Heart left ventricle (tissue), 16 donors: ENCODE measurements at regions not wholly inside any gene's neighbourhood (a gene's known extent, or its start where the extent isn't known, plus 50 kb on each side); places are given as distances from the start of the nearest gene placed in this dataset.
"Not testable (repeated sequence)": the region's sequence is repeated elsewhere in the genome, so short reads cannot be mapped to it uniquely, and the experiment has no call there.

ENCODE experiments used
- ATAC-seq, 4 donors: fragments of 200-7000 bp; cut with Tn5 transposase; one replicate each; pipeline ENCODE4 v1.9.1; 2020 to 2022; ENCODE audit warnings: moderate library complexity in 4 of 4, mild to moderate bottlenecking in 3 of 4, moderate number of reproducible peaks in 1 of 4
- DNase-seq, 5 donors: peaks; one replicate each; pipeline ENCODE4 v3.0.0-alpha.2; 2020
- H3K27ac ChIP-seq, 12 donors: fragments of 200-600 bp; sonication (generic) in 4 of 12; one replicate each; pipeline versions ENCODE4 v1.5.0 to v1.8.0; 2016 to 2022; ENCODE audit warnings: mild to moderate bottlenecking in 2 of 12
- H3K27me3 ChIP-seq, 9 donors: fragments of 200-600 bp; sonication (generic) in 2 of 9; one replicate each; pipeline versions ENCODE4 v1.5.1 to v1.8.0; 2016 to 2022; ENCODE audit warnings: mild to moderate bottlenecking in 3 of 9
- H3K36me3 ChIP-seq, 9 donors: fragments of 200-600 bp; sonication (generic) in 2 of 9; one replicate each; pipeline versions ENCODE4 v1.5.0 to v1.8.0; 2018 to 2022; ENCODE audit warnings: mild to moderate bottlenecking in 2 of 9
- H3K4me1 ChIP-seq, 12 donors: fragments of 200-600 bp; sonication (generic) in 4 of 12; one replicate each; pipeline versions ENCODE4 v1.5.0 to v1.8.0; 2016 to 2022; ENCODE audit warnings: mild to moderate bottlenecking in 3 of 12
- H3K4me3 ChIP-seq, 12 donors: fragments of 200-600 bp; sonication (generic) in 4 of 12; one replicate each; pipeline versions ENCODE4 v1.5.0 to v1.8.0; 2017 to 2022; ENCODE audit warnings: mild to moderate bottlenecking in 9 of 12, moderate library complexity in 4 of 12
- H3K9me3 ChIP-seq, 12 donors: fragments of 200-600 bp; sonication (generic) in 4 of 12; one replicate each; pipeline versions ENCODE4 v1.5.0 to v1.8.0; 2016 to 2022; ENCODE audit warnings: mild to moderate bottlenecking in 1 of 12
- CTCF ChIP-seq, 12 donors: fragments of 200-600 bp; sonication (generic) in 4 of 12; IDR thresholded peaks; one replicate each; pipeline versions ENCODE4 v1.5.0 to v1.8.0; 2018 to 2022; ENCODE audit warnings: antibody characterized with exemption in 12 of 12, mild to moderate bottlenecking in 5 of 12
- POLR2A ChIP-seq, 2 donors: fragments of 450-650 bp; IDR thresholded peaks; one replicate each; pipeline ENCODE4 v1.6.1; 2017; ENCODE audit warnings: antibody characterized with exemption in 2 of 2, mild to moderate bottlenecking in 2 of 2, moderate library complexity in 2 of 2
- WGBS, 4 donors: extraction: QIAGEN DNeasy Blood & Tissue Kit in 2 of 4; methylation state at CpG; one replicate each; pipeline versions ENCODE4 v1.1.5 to v1.1.7; 2013 to 2018; 5-methylcytosine and 5-hydroxymethylcytosine counted together
- intact Hi-C, 10 donors: fragments of 100-400 bp; cut with DNase I; formaldehyde crosslinking; loops; one replicate each; pipeline versions ENCODE4 v1.11.1 to v1.14.2; 2022
- donor health status: ischemic (EF 13 %, LVEDD 7.1; RV severe dilation, severe dysfunction).
- donor health status: healthy with polysubstance abuse.
- donor health status: DM: no; HTN: yes; CAD: no.
- donor health status: DM: no; HTN: no; CAD: no.
- donor health status: ischemic (EF 25% LVEDD 6.9; RV normal size, moderate dysfunction).
- donor health status: ischemic (EF 25% LVEDD 5.7; RV mildly dilated, moderate dysfunction).
- donor health status: healthy.
- donor health status: DM: yes; HTN: yes; CAD: no.
- donor health status: ischemic (EF 35%, LVEDD 5.7; RV mildly dilated, moderate dysfunction).
- donor health status: nonischemic (EF 11% LVEDD 7.7; RV severe dilation, severe dysfunction).
- donor health status: DM: yes; HTN: yes; CAD: no.
- donor health status: PGD.
- donor health status: ischemic (EF 29% LVEDD 5.4; RV normal size, mild dysfunction).
- donor health status: nonischemic (EF 23%, LVEDD 6.1; RV moderate dilation, normal function).

GRCh38 chr21:30033441-30033840 lies 93.6 kb upstream of the GRIK1 start:
- H3K9me3 ChIP-seq = peaks cover 0 to 3% (median 0%) of the 10 kb centered on the region in 12 donors
- no peaks in the 10 kb centered on the region for H3K4me1 ChIP-seq
- intact Hi-C loops = no loop called here
- DNase-seq = no peak
- H3K36me3 ChIP-seq = no peaks in the 10 kb centered on the region
- H3K27ac ChIP-seq = no peak overlapping the region
- TF ChIP-seq CTCF (IDR thresholded peaks at IDR 0.05) (no peak), POLR2A (IDR thresholded peaks at IDR 0.05) (no peak)
- 91 to 95% (median 92%) methylated on average over 12 of the region's 12 CpGs for WGBS, 4 donors
- H3K27me3 ChIP-seq = no peaks in the 10 kb centered on the region
- no peak for ATAC-seq
- H3K4me3 ChIP-seq = no peak overlapping the region

GRCh38 chr21:30030416-30030815 lies 90.6 kb upstream of the GRIK1 start:
- H3K4me1 ChIP-seq = no peaks in the 10 kb centered on the region
- H3K9me3 ChIP-seq = peaks cover 0 to 3% (median 0%) of the 10 kb centered on the region in 12 donors
- TF ChIP-seq CTCF (IDR thresholded peaks at IDR 0.05) (no peak), POLR2A (IDR thresholded peaks at IDR 0.05) (no peak)
- H3K36me3 ChIP-seq = no peaks in the 10 kb centered on the region
- H3K4me3 ChIP-seq = no peak overlapping the region
- peaks cover 0 to 5% (median 0%) of the 10 kb centered on the region in 9 donors for H3K27me3 ChIP-seq
- intact Hi-C loops = no loop called here
- no peak overlapping the region for H3K27ac ChIP-seq
- WGBS, 4 donors = 58 to 78% (median 67%) methylated on average over 6 of the region's 6 CpGs
- DNase-seq (no peak), ATAC-seq (no peak)

GRCh38 chr21:30028537-30028936 lies 88.7 kb upstream of the GRIK1 start:
- 55 to 80% (median 72%) methylated on average over 2 of the region's 2 CpGs for WGBS, 4 donors
- H3K4me3 ChIP-seq = no peak overlapping the region
- intact Hi-C loops = no loop called here
- peaks cover 0 to 5% (median 0%) of the 10 kb centered on the region in 9 donors for H3K27me3 ChIP-seq
- H3K36me3 ChIP-seq = no peaks in the 10 kb centered on the region
- H3K4me1 ChIP-seq = no peaks in the 10 kb centered on the region
- DNase-seq = no peak
- no peak overlapping the region for H3K27ac ChIP-seq
- H3K9me3 ChIP-seq = peaks cover 0 to 3% (median 0%) of the 10 kb centered on the region in 12 donors
- ATAC-seq = no peak
- TF ChIP-seq CTCF (IDR thresholded peaks at IDR 0.05) = no peak
- TF ChIP-seq POLR2A (IDR thresholded peaks at IDR 0.05) = no peak

GRCh38 chr21:30027986-30028385 lies 88.2 kb upstream of the GRIK1 start:
- no peak overlapping the region for H3K27ac ChIP-seq
- 60 to 74% (median 64%) methylated on average over 6 of the region's 6 CpGs for WGBS, 4 donors
- intact Hi-C loops = no loop called here

GRCh38 chr21:30023056-30023455 lies 83.3 kb upstream of the GRIK1 start:
- H3K4me3 ChIP-seq, ATAC-seq, H3K27me3 ChIP-seq, H3K27ac ChIP-seq, H3K4me1 ChIP-seq, DNase-seq, H3K36me3 ChIP-seq, H3K9me3 ChIP-seq: not testable (repeated sequence)
- 66 to 84% (median 75%) methylated on average over 11 of the region's 11 CpGs for WGBS, 4 donors
- intact Hi-C loops = loop anchor here in 1 of 10 donors (5.0 kb wide), 1 partner anchor 286 kb away; no protein-coding TSS in a partner anchor

More at GRCh38 chr21:30027986-30028385, 88.2 kb upstream of the GRIK1 start:
- DNase-seq (no peak), ATAC-seq (no peak)
- no peaks in the 10 kb centered on the region for H3K9me3 ChIP-seq
- no peak overlapping the region for H3K4me3 ChIP-seq
- no peaks in the 10 kb centered on the region for H3K36me3 ChIP-seq
- H3K4me1 ChIP-seq = no peaks in the 10 kb centered on the region
- TF ChIP-seq CTCF (IDR thresholded peaks at IDR 0.05) (no peak), POLR2A (IDR thresholded peaks at IDR 0.05) (no peak)
- H3K27me3 ChIP-seq = peaks cover 0 to 5% (median 0%) of the 10 kb centered on the region in 9 donors
